ENCODE measurements at regions not wholly inside any gene's neighbourhood (a gene's known extent, or its start where the extent isn't known, plus 50 kb on each side); places are given as distances from the start of the nearest gene placed in this dataset.
"Not testable (repeated sequence)": the region's sequence is repeated elsewhere in the genome, so short reads cannot be mapped to it uniquely, and the experiment has no call there.

DNA sequence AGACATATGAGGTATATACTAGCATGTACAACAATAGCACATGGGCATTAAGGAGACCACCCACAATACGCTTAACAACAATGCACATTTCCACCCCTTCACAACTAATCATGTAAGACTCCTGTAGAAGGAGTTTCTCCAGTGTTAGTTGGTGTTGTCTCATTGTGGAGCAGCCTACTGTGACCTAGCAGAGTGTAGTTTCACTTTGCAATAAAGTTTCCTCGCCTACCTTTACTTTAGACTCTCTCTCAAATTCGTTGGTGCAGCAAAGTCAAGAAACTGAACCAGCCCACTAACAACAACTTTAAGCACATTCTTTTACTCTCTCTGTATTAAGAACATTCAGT, 863.6 kb downstream of the FAM181B start:
- peak in 1 of 2 donors; percentile 1 for DNase-seq

DNA sequence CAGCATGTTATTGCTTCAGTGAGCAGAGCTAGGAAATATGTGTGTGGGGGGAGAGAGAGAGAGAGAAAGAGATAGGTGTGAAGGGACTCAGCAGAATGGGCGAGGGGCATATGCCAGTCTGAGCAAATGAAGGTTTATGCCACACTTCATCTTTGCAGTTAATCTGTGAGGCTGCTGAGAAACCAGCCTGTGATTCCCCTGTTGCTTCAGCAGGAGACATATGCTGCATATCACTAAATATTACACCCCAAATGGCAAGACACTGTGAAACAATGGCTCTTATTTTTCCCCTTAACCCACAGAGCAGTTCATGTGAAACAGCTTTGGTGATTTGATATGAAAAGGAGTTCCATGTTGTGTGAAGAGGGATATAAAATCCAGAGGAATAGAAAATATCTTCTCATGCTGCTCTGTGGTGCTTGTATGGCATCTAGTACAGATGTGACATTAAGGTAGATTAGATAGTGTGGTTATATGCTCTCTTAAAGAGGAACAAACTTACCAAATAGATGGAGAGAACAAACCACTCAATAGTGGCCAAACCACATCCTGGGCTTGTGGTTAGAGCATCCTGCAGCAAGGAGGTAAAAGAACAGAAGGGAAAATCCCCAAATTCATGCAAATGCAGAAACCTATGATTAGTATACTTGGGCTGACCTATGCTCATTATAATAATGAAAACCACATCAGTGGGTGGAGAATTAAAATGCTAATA, 864.2 kb downstream of the FAM181B start:
- DNase-seq: peak; percentile 82 to 84

DNA sequence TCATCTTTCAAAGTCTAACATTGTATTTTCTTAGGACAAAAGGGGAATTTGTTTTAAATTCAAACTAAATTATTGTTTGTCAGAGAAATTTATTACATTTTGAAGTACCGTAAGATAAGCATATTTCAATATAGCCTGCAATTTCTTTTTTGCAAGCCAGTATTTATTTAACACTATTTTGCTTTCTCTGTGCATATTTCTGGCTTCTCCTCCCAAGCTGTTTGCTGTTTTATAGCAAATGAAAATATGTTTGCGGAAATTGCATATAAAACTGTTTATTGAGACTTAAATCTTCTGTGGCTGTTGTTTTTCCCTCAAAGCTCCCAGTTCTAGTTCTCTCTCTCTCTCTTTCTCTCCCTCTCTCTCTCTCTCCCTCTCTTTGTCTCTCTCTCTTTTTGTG, 866.8 kb downstream of the FAM181B start:
- no peak for DNase-seq

DNA sequence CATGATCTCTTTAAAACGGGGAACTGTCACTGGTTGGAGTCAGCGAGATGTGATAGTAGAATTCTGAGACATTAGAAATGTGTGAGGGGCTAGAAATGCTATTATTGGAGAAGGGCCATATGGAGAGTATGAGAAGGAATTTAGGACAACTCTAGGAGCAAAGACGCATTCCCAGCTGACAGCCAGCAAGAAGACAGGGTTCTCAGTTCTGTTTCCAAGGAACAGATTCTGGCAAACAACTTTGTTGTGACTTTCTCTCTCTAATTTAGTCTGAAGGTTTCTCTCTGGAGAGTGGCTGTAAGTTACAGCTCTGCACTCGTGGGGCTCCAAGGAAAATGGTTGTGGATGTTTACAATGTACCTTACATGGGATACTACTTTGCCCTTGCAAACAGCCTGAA, 876.3 kb downstream of the FAM181B start:
- DNase-seq: no peak

DNA sequence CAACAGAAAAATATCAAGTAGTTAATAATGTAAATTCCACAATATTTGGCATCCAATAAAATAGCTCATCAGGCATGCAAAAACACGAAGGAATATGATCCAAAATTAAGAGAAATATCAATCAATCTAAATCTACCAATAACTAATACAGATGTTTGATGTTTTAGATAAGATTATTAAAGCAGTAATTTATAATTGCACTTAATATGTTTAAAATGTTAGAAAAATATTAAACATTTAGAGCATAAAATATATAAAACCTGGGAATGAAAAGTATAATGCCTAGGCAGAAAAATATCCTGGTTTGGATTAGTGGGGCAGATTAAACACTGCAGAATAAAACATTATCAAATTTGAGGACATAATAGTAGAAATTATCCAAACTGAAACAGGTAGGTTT, 879.9 kb downstream of the FAM181B start:
- DNase-seq: no peak

DNA sequence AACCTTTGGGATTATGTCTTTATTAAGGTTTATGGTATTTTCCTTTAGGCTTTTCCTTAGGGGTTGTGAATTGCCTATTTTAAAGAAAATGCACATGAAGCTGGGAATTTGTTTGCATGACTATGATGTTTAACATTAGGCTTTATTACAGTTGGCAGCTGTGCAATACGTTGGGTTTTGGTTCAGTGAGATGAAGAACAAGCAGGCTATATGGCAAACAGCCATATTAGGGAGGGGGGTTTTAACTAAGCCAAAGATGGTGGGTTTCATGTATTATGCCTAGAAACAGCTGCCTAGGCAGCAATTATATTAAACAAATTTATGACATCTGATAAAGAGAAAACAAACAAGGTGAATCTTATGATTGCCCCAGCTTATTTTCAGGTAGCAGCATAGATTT, 880.8 kb downstream of the FAM181B start:
- no peak for DNase-seq

DNA sequence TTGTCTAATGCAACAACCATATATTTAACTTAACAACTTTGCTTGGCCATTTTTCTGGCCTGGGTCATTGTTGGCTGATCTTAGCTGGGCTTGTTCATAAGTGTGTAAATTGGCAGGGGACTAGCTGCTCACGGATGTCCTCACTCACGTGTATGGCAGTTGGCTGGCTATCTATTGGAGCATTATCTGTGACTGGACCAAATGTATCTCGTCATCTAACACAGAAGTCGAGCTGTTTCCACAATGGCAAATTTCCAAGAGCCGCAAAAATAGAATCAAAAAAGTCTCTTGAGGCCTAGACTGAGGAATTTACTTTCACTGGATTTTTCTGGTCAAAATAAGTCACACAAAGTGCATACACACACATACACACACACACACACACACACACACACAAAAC, 893.3 kb downstream of the FAM181B start:
- no peak for DNase-seq

DNA sequence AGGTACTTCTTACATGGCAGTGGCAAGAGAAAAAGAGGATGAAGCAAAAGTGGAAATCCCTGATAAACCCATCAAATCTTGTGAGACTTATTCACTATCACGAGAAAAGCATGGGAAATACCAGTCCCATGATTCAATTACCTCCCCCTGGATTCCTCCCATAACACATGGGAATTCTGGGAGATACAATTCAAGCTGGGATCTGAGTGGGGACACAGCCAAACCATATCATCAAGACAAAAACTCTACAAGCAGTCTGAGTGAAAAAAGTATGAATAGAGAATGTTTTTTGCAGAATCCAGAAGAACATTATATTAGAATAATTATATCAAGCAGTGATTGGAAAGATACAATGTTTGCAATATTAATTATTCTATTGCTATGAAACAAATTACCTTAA, 893.7 kb downstream of the FAM181B start:
- DNase-seq: no peak

DNA sequence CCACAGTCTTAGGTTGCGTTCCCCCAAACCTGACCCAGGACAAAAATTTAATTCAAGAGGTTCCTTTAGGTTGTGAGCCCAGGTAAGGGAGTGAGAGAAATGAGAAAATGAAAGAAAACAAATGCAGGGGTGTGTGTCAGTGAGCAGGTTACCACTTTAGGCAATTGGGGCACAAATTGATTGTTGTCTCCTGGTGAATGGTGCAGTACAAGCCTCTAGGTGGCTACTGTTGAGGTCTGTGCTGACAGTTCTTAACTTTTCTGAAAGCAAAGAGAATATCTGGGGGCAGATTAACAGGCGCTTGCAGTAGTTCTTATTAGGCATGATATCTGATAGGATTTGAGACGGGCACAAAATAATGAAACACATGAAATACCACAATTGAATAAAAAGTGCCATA, 894.6 kb downstream of the FAM181B start:
- no peak for DNase-seq

DNA sequence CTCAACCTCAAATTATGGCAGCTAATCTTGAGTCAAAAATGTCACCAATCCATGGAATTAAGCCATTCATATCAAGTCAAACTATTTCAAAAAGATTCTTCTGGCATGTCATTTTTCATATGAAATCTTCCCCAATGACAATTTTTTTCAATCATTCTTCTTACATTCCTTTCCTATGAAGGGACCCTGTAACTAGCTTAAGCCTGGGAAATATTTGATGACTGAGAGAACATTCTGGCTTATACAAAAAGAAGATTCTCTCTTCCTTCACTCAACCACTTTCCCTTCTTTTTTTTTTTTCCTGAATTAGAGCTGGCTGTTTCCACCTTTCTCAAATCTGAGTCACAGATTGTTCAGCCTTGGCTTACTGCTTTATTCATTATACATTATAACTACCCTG, 903.7 kb downstream of the FAM181B start:
- no peak for DNase-seq

DNA sequence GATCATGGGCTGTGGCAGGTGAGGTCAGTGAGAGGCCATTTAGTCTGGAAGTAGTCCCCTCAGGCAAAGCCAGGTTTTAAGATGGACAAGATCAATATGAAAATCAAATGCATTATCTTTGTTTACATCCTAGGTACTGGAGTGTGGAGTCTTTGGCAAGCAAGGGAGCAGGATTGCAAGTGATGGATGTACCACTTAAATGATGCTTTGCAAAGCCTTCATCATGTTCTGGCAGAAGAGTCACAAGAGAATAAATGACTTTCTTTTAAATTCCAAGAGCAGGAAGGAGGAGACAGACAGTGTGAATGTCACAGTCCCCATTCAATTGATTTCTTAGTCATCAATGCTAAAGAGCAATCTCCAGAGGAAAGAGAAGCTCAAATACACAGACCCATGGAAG, 908.3 kb downstream of the FAM181B start:
- DNase-seq: no peak

DNA sequence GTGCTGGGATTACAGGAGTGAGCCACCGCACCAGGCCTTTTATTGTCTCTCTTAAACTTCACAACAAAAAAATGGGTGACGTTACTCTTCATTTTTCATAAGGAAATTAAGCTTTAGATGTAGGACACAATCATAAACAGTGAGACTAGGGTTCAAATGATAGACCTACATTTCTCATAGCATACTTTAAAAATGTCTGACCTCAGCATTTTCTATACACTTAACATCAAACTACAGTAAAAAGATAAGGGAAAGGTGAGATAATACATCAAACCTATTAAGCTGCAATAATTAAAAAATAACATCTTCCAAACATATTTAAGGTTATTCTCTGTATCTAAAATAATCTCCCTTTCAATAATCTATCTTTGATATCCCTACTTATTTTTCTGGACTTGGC, 914.2 kb downstream of the FAM181B start:
- DNase-seq: no peak

DNA sequence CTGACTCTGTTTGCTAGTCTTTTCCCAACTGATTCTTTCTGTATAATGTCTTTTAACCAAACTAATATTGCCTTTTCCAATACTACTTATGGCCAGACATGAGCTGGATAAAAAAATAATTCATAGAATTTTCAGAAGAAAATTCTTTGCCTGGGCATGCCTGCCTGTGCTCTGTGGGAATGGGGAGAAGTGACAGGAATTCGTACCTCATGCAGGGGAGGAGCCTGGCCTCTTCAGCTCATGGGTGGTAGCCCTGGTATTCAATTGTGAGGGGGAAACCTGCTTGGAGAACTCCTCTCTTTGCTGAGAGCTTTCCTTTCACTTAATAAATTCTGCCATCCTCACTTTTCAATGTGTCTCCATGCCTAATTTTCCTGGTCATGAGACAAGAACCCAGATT, 928.8 kb downstream of the FAM181B start:
- DNase-seq: no peak

DNA sequence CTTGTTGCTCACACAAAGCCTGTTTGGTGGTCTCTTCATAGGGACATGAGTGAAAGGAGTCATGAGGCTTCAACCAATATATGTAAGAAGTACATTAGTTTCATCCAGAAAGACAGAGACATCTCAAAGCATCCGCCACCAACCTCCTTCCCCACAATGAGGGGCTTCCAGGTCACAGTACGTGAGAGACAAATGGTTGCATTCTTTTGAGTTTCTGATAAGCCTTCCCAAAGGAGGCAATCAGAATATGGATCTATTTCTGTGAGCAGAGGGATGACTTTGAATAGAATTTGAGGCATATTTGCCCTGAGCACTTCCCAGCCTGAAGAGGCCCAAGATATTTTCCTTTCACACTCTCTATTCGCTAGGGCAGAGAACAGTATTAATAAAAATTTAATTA, 931.1 kb downstream of the FAM181B start:
- DNase-seq: no peak

DNA sequence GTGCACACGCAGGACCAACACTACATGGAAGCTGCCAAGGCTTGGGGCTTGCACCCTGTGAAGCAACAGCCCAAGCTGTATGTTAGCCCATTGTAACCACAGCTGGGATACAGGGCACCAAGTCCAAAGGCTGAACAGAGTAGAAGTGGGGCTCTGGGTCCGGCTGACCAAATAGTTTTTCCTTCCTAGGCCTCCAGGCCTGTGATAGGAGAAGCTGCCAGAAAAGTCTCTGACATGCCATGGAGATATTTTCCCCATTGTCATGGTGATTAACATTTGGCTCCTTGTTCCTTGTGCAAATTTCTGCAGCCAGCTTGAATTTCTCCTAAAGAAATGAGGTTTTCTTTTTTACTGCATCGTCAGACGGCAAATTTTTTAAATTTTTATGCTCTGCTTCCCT, 941.2 kb downstream of the FAM181B start:
- DNase-seq: no peak

DNA sequence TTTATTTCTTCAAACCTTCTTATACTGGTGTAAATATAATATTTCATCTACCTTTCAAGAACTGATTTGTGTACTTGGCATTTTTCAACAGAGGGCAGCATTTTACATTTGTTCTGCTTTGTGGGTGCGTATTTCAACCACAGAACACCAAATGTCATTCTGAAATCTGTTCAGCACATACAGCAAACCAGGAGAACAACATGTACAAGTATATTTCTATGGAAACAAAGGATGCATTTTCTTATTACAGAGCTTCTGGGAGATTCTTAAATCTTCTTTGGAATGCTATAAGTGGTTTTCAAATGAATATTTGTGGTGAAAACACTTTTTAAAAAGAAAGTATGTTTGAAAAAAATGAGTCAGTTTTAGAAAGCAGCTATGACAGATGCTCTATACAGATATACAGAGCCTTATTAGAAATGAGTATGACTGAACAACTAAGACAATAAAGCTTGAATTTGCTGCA, 946.0 kb downstream of the FAM181B start:
- DNase-seq: peak in 1 of 2 donors; percentile 55

DNA sequence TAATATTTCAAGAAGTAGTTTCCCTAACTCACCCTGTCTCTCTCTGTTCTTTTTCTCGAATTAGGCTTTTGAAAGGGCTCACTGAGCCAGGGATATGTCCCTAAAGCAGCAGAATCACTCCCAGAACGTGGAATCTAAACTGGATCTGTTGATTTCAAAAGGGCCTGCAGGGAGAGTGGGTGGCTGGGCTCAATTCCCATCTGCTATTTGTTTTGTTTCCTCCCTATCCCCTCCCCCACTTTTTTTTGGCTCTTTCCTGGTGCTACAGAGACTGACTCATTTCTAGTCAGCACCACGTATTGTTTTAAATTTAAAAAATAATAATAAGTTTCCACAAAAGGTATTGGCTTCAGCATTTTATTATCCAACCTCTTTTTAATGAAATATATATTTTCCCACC, 961.5 kb downstream of the FAM181B start:
- no peak for DNase-seq

DNA sequence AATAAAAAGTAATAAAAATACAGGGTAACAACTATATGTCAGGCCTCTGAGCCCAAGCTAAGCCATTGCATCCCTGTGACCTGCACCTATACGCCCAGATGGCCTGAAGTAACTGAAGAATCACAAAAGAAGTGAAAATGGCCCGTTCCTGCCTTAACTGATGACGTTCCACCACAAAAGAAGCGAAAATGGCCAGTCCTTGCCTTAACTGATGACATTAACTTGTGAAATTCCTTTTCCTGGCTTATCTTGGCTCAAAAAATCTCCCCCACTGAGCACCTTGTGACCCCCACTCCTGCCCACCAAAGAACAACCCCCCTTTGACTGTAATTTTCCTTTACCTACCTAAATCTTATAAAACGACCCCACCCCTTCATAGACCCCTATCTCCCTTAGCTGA, 963.8 kb downstream of the FAM181B start:
- DNase-seq: not testable (repeated sequence)

DNA sequence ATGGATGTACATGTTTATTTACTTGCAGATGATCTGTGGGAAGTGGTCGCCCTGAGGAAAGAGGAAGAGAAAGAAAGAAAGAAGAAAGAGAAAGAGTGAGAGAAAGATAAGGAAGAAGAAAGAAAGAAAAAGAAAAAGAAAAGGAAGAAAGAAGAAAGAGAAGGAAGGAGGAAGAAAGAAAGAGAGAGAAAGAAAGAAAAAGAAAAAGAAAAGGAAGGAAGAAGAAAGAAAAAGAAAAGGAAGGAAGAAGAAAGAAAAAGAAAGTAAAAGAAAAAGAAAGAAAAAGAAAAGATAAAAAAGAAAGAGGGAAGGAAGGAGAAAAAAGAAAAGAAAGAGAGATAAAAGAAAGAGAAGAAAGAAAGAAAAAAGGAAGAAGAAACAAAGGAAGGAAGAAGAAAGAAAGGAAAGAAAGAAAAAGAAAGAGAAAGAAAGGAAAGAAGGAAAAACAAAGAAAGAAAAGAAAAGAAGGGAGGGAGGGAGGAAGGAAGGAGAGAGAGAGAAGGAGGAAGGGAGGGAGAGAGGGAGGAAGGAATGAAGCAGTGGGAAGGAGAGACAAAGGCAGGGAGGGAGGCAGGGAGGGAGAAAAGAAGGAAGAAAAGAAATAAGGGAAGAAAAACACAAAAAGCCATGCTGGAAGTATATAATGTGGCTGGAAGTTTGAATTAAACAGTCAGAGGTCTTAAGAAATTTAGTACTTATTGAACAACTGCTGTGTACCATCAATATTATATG, 976.6 kb downstream of the FAM181B start:
- no peak for DNase-seq

DNA sequence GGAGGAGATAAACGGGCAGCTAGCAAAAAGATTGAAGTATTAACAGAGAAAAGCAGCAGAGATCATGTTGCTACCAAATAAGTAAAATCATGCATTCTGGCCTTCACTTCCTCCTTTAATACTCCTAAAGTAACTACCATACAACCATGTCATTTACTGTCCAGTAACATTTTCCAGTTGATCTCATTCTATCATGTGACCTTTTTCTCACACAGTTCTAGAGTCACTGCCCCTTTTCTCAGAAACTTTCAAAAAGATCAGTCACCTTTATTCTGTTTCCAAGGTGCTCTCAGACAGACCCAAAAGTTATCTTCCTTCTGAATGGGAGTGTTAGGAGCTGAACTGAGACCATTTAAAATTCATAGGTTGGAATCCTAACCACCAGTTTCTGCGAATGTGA, 984.4 kb downstream of the FAM181B start:
- DNase-seq: no peak

DNA sequence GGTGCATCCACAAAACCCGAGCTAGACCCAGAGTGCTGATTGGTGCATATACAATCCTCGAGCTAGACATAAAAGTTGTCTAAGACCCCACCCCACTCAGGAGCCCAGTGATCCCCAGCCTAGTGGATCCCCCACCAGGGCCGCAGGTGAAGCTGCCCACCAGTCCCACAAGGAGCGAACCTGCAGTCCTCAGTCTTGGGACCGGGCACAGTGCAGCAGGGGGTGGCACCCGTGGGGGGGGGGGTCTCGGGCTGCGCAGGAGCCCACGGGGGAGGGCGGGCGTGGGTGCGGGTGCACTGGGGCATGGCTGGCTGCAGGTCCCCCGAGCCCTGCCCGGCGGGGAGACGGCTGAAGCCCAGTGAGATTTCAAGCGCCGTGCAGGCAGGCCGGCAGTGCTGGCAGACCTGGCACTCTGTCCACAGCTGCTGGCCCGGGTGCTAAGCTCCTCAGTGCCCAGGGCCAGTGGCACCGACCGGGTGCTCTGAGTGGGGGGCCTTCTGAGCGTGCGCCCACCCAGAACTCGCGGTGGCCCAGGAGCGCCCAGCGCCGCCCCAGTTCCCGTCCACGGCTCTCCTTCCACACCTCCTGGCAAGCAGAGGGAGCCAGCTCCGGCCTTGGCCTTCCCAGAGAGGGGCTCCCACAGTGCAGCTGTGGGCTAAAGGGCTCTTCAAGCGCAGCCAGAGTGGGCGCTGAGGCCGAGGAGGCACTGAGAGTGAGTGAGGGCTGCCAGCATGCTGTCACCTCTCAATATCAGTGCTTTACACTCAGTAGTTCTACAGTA, 989.1 kb downstream of the FAM181B start:
- no peak for DNase-seq

DNA sequence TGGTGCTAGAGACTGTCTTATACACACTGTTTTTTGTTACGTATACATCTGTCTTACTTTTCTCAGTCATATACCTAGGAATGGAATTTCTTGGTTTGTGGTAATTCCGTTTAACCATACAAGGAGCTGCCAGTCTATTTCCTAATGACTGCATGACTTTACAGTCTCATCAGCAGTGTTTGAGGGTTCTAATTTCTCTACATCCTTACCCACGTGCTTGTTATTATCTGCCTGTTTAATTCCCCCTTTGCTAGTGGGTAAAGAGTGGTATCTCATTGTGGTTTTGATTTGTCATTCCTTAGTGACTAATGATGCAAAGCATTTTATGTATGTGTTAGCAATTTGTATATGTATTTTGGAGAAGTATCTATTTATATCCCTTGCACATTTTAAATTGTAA, 1008.0 kb downstream of the FAM181B start:
- DNase-seq: no peak

DNA sequence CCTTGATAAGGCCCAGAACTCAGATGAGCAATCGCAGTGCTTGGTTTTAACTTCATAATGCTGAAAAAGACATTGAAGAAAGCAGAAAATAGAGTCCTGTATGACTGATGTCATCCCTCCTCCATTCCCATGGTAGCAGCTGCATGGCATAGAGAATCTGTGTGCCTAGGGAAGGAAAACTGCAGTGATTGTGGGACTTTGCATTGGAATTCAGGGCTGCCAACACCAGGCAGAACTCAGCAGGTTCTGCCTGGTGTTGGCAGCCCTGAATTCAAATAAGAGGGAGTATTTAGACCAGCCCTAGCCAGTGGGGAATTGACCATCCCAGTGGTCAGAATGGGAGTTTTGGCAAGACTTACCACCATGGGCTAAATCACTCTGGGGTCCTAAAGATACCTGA, 1016.0 kb downstream of the FAM181B start:
- DNase-seq: no peak

DNA sequence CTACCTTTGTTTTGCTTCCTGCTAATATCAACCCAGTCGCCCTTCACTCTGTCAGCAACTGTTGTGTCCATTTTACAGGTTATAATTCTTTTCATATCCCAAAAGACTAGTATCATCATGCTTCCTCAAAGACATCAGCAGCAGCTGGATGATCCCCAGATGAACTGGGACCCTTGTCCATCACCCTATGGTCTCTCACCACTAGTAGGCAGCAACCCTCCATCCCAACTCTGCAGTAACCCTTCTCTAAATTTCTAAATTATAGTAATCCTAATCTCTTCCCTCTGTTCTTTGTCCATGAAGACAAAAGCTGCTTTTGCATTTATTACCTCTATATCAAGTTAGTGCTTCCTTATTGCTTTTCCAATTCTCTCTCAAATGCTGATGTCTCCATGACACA, 1025.8 kb downstream of the FAM181B start:
- no peak for DNase-seq
